HEK293 (cell line): ENCODE measurements at regions not wholly inside any gene's neighbourhood (a gene's known extent, or its start where the extent isn't known, plus 50 kb on each side); places are given as distances from the start of the nearest gene placed in this dataset.

ENCODE experiments used
- GFI1B ChIP-seq: fragments of 450-650 bp; formaldehyde crosslinking; IDR thresholded peaks from 2 replicates; pipeline ENCODE4 v1.5.1; 2016; ENCODE audit warnings: missing biosample characterization, missing genetic modification characterization
- KLF9 ChIP-seq: fragments of 450-650 bp; formaldehyde crosslinking; IDR thresholded peaks from 2 replicates; pipeline ENCODE4 v1.5.1; 2016; ENCODE audit warnings: missing biosample characterization, missing genetic modification characterization, low read depth
- ZNF10 ChIP-seq: fragments of 450-650 bp; formaldehyde crosslinking; IDR thresholded peaks from 2 replicates; pipeline ENCODE4 v1.5.1; 2017; ENCODE audit warnings: missing biosample characterization, missing genetic modification characterization
- ZNF16 ChIP-seq: fragments of 450-650 bp; formaldehyde crosslinking; IDR thresholded peaks from 2 replicates; pipeline ENCODE4 v1.5.1; 2016; ENCODE audit warnings: low read depth, missing biosample characterization, missing genetic modification characterization
- ZNF366 ChIP-seq: fragments of 450-650 bp; formaldehyde crosslinking; conservative IDR thresholded peaks from 2 replicates; pipeline ENCODE4 v1.5.1; 2016; ENCODE audit warnings: missing biosample characterization, missing genetic modification characterization
- TF ChIP-seq, protein P1 (sequence below): fragments of 450-650 bp; formaldehyde crosslinking; IDR thresholded peaks from 2 replicates; pipeline ENCODE4 v1.5.1; 2016; ENCODE audit warnings: missing biosample characterization, missing genetic modification characterization
- TF ChIP-seq, protein P2 (sequence below): fragments of 450-650 bp; formaldehyde crosslinking; IDR thresholded peaks from 2 replicates; pipeline ENCODE4 v1.5.1; 2016; ENCODE audit warnings: missing biosample characterization, missing genetic modification characterization
- TF ChIP-seq, protein P3 (sequence below): fragments of 450-650 bp; formaldehyde crosslinking; IDR thresholded peaks from 2 replicates; pipeline ENCODE4 v1.5.1; 2016; ENCODE audit warnings: missing biosample characterization, missing genetic modification characterization

DNA sequence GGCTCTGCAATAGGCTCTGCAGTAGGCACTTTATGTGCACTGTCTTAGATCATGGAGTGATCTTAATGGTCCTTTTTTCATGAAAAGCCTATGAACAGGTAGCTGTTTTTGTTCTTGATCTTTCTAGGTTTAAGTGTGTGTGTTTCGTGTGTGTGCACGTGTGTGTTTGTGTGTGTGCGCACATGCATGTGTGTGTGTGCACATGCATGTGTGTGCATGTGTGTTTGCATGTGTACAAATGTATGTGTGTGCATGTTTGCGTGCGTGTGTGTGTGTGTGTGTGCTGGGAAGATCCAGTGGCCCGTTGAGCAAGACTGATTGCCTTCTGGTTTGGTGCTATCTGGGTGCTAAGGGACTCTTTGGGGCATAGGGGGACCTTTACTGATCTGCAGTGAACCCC is 334.8 kb downstream of the GLRX3 start:
- TF ChIP-seq KLF9 (tag by site-specific recombination) (no peak), GFI1B (tag by site-specific recombination) (no peak), ZNF10 (no peak), ZNF366 (tag by site-specific recombination) (no peak), ZNF16 (tag by site-specific recombination) (no peak)
- TF ChIP-seq, protein P1, sequence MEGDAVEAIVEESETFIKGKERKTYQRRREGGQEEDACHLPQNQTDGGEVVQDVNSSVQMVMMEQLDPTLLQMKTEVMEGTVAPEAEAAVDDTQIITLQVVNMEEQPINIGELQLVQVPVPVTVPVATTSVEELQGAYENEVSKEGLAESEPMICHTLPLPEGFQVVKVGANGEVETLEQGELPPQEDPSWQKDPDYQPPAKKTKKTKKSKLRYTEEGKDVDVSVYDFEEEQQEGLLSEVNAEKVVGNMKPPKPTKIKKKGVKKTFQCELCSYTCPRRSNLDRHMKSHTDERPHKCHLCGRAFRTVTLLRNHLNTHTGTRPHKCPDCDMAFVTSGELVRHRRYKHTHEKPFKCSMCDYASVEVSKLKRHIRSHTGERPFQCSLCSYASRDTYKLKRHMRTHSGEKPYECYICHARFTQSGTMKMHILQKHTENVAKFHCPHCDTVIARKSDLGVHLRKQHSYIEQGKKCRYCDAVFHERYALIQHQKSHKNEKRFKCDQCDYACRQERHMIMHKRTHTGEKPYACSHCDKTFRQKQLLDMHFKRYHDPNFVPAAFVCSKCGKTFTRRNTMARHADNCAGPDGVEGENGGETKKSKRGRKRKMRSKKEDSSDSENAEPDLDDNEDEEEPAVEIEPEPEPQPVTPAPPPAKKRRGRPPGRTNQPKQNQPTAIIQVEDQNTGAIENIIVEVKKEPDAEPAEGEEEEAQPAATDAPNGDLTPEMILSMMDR (tag by site-specific recombination), result no peak
- TF ChIP-seq, protein P2, sequence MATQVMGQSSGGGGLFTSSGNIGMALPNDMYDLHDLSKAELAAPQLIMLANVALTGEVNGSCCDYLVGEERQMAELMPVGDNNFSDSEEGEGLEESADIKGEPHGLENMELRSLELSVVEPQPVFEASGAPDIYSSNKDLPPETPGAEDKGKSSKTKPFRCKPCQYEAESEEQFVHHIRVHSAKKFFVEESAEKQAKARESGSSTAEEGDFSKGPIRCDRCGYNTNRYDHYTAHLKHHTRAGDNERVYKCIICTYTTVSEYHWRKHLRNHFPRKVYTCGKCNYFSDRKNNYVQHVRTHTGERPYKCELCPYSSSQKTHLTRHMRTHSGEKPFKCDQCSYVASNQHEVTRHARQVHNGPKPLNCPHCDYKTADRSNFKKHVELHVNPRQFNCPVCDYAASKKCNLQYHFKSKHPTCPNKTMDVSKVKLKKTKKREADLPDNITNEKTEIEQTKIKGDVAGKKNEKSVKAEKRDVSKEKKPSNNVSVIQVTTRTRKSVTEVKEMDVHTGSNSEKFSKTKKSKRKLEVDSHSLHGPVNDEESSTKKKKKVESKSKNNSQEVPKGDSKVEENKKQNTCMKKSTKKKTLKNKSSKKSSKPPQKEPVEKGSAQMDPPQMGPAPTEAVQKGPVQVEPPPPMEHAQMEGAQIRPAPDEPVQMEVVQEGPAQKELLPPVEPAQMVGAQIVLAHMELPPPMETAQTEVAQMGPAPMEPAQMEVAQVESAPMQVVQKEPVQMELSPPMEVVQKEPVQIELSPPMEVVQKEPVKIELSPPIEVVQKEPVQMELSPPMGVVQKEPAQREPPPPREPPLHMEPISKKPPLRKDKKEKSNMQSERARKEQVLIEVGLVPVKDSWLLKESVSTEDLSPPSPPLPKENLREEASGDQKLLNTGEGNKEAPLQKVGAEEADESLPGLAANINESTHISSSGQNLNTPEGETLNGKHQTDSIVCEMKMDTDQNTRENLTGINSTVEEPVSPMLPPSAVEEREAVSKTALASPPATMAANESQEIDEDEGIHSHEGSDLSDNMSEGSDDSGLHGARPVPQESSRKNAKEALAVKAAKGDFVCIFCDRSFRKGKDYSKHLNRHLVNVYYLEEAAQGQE (tag by site-specific recombination), result no peak
- TF ChIP-seq, protein P3, sequence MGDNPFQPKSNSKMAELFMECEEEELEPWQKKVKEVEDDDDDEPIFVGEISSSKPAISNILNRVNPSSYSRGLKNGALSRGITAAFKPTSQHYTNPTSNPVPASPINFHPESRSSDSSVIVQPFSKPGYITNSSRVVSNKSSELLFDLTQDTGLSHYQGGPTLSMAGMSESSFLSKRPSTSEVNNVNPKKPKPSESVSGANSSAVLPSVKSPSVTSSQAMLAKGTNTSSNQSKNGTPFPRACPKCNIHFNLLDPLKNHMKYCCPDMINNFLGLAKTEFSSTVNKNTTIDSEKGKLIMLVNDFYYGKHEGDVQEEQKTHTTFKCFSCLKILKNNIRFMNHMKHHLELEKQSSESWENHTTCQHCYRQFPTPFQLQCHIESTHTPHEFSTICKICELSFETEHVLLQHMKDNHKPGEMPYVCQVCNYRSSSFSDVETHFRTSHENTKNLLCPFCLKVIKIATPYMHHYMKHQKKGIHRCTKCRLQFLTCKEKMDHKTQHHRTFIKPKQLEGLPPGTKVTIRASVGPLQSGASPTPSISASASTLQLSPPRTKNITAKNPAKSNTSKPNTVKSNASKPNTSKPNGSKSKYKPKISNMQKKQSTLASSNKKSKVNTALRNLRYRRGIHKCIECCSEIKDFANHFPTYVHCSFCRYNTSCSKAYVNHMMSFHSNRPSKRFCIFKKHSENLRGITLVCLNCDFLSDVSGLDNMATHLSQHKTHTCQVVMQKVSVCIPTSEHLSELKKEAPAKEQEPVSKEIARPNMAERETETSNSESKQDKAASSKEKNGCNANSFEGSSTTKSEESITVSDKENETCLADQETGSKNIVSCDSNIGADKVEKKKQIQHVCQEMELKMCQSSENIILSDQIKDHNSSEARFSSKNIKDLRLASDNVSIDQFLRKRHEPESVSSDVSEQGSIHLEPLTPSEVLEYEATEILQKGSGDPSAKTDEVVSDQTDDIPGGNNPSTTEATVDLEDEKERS (tag by site-specific recombination), result no peak
